Adrenal gland (tissue), 5 donors: ENCODE measurements at regions not wholly inside any gene's neighbourhood (a gene's known extent, or its start where the extent isn't known, plus 50 kb on each side); places are given as distances from the start of the nearest gene placed in this dataset.

Experiments used
- POLR2A ChIP-seq, 2 donors: fragments of 450-650 bp; IDR thresholded peaks; one replicate each; pipeline ENCODE4 v1.6.1; 2017; ENCODE audit warnings: antibody characterized with exemption in 2 of 2, mild to moderate bottlenecking in 2 of 2, moderate library complexity in 1 of 2
- TF ChIP-seq, protein P1 (sequence below), 6 experiments: fragments of 450-650 bp in 4 of 6; fragments of 200-600 bp in 2 of 6; sonication (generic) in 1 of 6; IDR thresholded peaks; 1 replicate in 5 of 6; 2 replicates in 1 of 6; pipeline versions ENCODE4 v1.5.1 to v1.8.0; 2016 to 2021; ENCODE audit warnings: antibody characterized with exemption in 6 of 6, mild to moderate bottlenecking in 2 of 6, moderate library complexity in 1 of 6
- donor health status: DM: no; HTN: no; CAD: no.

DNA sequence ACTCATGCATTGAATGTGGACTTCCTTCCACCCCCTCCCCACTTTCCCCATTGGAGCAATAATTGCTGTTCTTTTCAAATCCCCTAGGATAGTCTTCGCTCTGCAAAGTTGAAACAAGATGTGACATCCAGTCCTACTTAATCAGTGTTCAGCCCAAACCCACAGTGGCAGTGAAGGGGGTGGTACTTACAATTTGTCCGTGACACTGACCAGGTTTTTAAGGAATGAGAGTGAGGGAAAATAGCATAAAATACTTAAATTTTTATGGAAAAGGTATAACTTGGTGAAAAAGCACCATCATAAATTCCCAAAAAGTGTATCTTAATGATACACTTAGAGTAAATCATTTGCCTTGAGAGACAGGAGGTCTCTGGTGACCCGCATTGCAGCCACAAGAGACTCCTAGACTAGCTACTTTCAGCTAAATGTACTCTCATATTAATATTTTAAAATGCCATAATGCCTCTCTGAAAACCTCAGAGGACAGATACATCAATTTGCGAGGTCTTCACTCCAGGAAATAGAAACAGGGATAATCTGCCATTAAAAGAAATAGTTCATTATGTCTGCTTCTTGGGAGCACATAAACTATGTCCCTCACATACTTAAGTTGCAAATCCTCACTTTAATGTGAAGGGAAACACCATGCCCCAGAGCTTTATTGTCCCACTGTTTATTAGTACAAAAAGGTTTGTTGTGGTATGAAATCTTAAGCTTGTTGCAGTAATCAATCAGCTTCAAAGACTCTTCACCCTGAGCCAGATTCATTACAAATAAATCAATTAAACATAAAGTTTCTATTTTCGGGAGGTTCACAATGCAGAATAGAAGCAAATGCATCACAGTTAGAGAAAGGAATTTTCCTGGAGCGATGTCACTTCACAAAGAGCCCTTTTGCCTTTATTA is 343.6 kb upstream of the ISL1 start:
- TF ChIP-seq POLR2A (IDR thresholded peaks at IDR 0.05) = no peak
- TF ChIP-seq, protein P1, sequence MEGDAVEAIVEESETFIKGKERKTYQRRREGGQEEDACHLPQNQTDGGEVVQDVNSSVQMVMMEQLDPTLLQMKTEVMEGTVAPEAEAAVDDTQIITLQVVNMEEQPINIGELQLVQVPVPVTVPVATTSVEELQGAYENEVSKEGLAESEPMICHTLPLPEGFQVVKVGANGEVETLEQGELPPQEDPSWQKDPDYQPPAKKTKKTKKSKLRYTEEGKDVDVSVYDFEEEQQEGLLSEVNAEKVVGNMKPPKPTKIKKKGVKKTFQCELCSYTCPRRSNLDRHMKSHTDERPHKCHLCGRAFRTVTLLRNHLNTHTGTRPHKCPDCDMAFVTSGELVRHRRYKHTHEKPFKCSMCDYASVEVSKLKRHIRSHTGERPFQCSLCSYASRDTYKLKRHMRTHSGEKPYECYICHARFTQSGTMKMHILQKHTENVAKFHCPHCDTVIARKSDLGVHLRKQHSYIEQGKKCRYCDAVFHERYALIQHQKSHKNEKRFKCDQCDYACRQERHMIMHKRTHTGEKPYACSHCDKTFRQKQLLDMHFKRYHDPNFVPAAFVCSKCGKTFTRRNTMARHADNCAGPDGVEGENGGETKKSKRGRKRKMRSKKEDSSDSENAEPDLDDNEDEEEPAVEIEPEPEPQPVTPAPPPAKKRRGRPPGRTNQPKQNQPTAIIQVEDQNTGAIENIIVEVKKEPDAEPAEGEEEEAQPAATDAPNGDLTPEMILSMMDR (IDR thresholded peaks at IDR 0.05) = no peak
